ENCODE measurements at regions not wholly inside any gene's neighbourhood (a gene's known extent, or its start where the extent isn't known, plus 50 kb on each side); places are given as distances from the start of the nearest gene placed in this dataset.

- H3K27ac ChIP-seq (ENCODE audit: low read depth in 1 of 3, low read length in 2 of 3), result no peak overlapping the region
- FAIRE-seq (no peak), DNase-seq (no peak)
- H3K27me3 ChIP-seq (ENCODE audit: control insufficient read depth in 3 of 3, insufficient read depth in 3 of 3, low read length in 3 of 3), result peaks cover 0 to 9% (median 0%) of the 10 kb centered on the region in 3 donors
- peaks cover 0 to 4% (median 0%) of the 10 kb centered on the region in 3 donors for H3K4me1 ChIP-seq (ENCODE audit: control insufficient read depth in 3 of 3, insufficient read depth in 2 of 3, low read depth in 1 of 3, low read length in 2 of 3)
- H3K36me3 ChIP-seq (ENCODE audit: control insufficient read depth in 3 of 3, insufficient read depth in 2 of 3, low read depth in 1 of 3, low read length in 3 of 3), result no peaks in the 10 kb centered on the region
- WGBS, 3 donors, result 26 to 31% (median 27%) methylated on average over 3 of the region's 3 CpGs
- no peak overlapping the region for H3K4me3 ChIP-seq (ENCODE audit: low read depth in 1 of 3, low read length in 3 of 3)
- H3K9me3 ChIP-seq (ENCODE audit: control insufficient read depth in 2 of 2, insufficient read depth in 1 of 2, low read depth in 1 of 2, low read length in 1 of 2), result no peaks in the 10 kb centered on the region
Measured at GRCh38 chr5:32506201-32506661, 61.7 kb upstream of the ZFR start.

- H3K9me3 ChIP-seq (ENCODE audit: control insufficient read depth in 2 of 2, insufficient read depth in 1 of 2, low read depth in 1 of 2, low read length in 1 of 2), result no peaks in the 10 kb centered on the region
- WGBS, 3 donors, result 52 to 55% (median 53%) methylated on average over 2 of the region's 2 CpGs
- no peaks in the 10 kb centered on the region for H3K36me3 ChIP-seq (ENCODE audit: control insufficient read depth in 3 of 3, insufficient read depth in 2 of 3, low read depth in 1 of 3, low read length in 3 of 3)
- peak overlapping the region in 1 of 3 donors; percentile 25 for H3K27ac ChIP-seq (ENCODE audit: low read depth in 1 of 3, low read length in 2 of 3)
- H3K4me1 ChIP-seq (ENCODE audit: control insufficient read depth in 3 of 3, insufficient read depth in 2 of 3, low read depth in 1 of 3, low read length in 2 of 3), result peaks cover 0 to 4% (median 0%) of the 10 kb centered on the region in 3 donors
- H3K27me3 ChIP-seq (ENCODE audit: control insufficient read depth in 3 of 3, insufficient read depth in 3 of 3, low read length in 3 of 3), result peaks cover 0 to 9% (median 0%) of the 10 kb centered on the region in 3 donors
- no peak overlapping the region for H3K4me3 ChIP-seq (ENCODE audit: low read depth in 1 of 3, low read length in 3 of 3)
- DNase-seq (no peak), FAIRE-seq (no peak)
Measured at GRCh38 chr5:32505756-32506155, 61.2 kb upstream of the ZFR start.

GRCh38 chr5:32504989-32505596 is 60.6 kb upstream of the ZFR start:
- Histone ChIP-seq H3K27me3 (ENCODE audit: control insufficient read depth in 3 of 3, insufficient read depth in 3 of 3, low read length in 3 of 3) (peaks cover 0 to 9% (median 0%) of the 10 kb centered on the region in 3 donors), H3K4me1 (ENCODE audit: control insufficient read depth in 3 of 3, insufficient read depth in 2 of 3, low read depth in 1 of 3, low read length in 2 of 3) (peaks cover 0 to 4% (median 0%) of the 10 kb centered on the region in 3 donors), H3K9me3 (ENCODE audit: control insufficient read depth in 2 of 2, insufficient read depth in 1 of 2, low read depth in 1 of 2, low read length in 1 of 2) (no peaks in the 10 kb centered on the region), H3K27ac (ENCODE audit: low read depth in 1 of 3, low read length in 2 of 3) (peak overlapping the region in 1 of 3 donors; percentile 78), H3K4me3 (ENCODE audit: low read depth in 1 of 3, low read length in 3 of 3) (no peak overlapping the region), H3K36me3 (ENCODE audit: control insufficient read depth in 3 of 3, insufficient read depth in 2 of 3, low read depth in 1 of 3, low read length in 3 of 3) (no peaks in the 10 kb centered on the region)
- WGBS, 3 donors, result 21 to 49% (median 47%) methylated on average over 8 of the region's 8 CpGs
- DNase-seq (peak in 1 of 2 donors; percentile 45), FAIRE-seq (no peak)

- WGBS, 3 donors, result 39 to 71% (median 65%) methylated on average over 8 of the region's 8 CpGs
- no peaks in the 10 kb centered on the region for H3K36me3 ChIP-seq (ENCODE audit: control insufficient read depth in 3 of 3, insufficient read depth in 2 of 3, low read depth in 1 of 3, low read length in 3 of 3)
- no peak for FAIRE-seq
- DNase-seq, result no peak
- peak overlapping the region in 1 of 3 donors; percentile 78 for H3K27ac ChIP-seq (ENCODE audit: low read depth in 1 of 3, low read length in 2 of 3)
- no peak overlapping the region for H3K4me3 ChIP-seq (ENCODE audit: low read depth in 1 of 3, low read length in 3 of 3)
- H3K4me1 ChIP-seq (ENCODE audit: control insufficient read depth in 3 of 3, insufficient read depth in 2 of 3, low read depth in 1 of 3, low read length in 2 of 3), result peaks cover 0 to 4% (median 0%) of the 10 kb centered on the region in 3 donors
- peaks cover 0 to 9% (median 0%) of the 10 kb centered on the region in 3 donors for H3K27me3 ChIP-seq (ENCODE audit: control insufficient read depth in 3 of 3, insufficient read depth in 3 of 3, low read length in 3 of 3)
- H3K9me3 ChIP-seq (ENCODE audit: control insufficient read depth in 2 of 2, insufficient read depth in 1 of 2, low read depth in 1 of 2, low read length in 1 of 2), result no peaks in the 10 kb centered on the region
Measured at GRCh38 chr5:32504329-32504988, 59.9 kb upstream of the ZFR start.

GRCh38 chr5:32503261-32503660 is 58.7 kb upstream of the ZFR start:
- WGBS, 3 donors, result 88 to 94% (median 92%) methylated on average over 7 of the region's 7 CpGs
- no peaks in the 10 kb centered on the region for H3K36me3 ChIP-seq (ENCODE audit: control insufficient read depth in 3 of 3, insufficient read depth in 2 of 3, low read depth in 1 of 3, low read length in 3 of 3)
- H3K4me1 ChIP-seq (ENCODE audit: control insufficient read depth in 3 of 3, insufficient read depth in 2 of 3, low read depth in 1 of 3, low read length in 2 of 3), result peaks cover 0 to 4% (median 0%) of the 10 kb centered on the region in 3 donors
- FAIRE-seq (no peak), DNase-seq (no peak)
- H3K9me3 ChIP-seq (ENCODE audit: control insufficient read depth in 2 of 2, insufficient read depth in 1 of 2, low read depth in 1 of 2, low read length in 1 of 2), result no peaks in the 10 kb centered on the region
- H3K27me3 ChIP-seq (ENCODE audit: control insufficient read depth in 3 of 3, insufficient read depth in 3 of 3, low read length in 3 of 3), result peaks cover 0 to 9% (median 0%) of the 10 kb centered on the region in 3 donors
- H3K27ac ChIP-seq (ENCODE audit: low read depth in 1 of 3, low read length in 2 of 3), result no peak overlapping the region
- no peak overlapping the region for H3K4me3 ChIP-seq (ENCODE audit: low read depth in 1 of 3, low read length in 3 of 3)

GRCh38 chr5:32501071-32502002 is 56.8 kb upstream of the ZFR start:
- H3K36me3 ChIP-seq (ENCODE audit: control insufficient read depth in 3 of 3, insufficient read depth in 2 of 3, low read depth in 1 of 3, low read length in 3 of 3), result no peaks in the 10 kb centered on the region
- peaks cover 0 to 4% (median 0%) of the 10 kb centered on the region in 3 donors for H3K4me1 ChIP-seq (ENCODE audit: control insufficient read depth in 3 of 3, insufficient read depth in 2 of 3, low read depth in 1 of 3, low read length in 2 of 3)
- H3K27ac ChIP-seq (ENCODE audit: low read depth in 1 of 3, low read length in 2 of 3), result no peak overlapping the region
- H3K9me3 ChIP-seq (ENCODE audit: control insufficient read depth in 2 of 2, insufficient read depth in 1 of 2, low read depth in 1 of 2, low read length in 1 of 2), result no peaks in the 10 kb centered on the region
- FAIRE-seq, result no peak
- H3K4me3 ChIP-seq (ENCODE audit: low read depth in 1 of 3, low read length in 3 of 3), result no peak overlapping the region
- DNase-seq, result no peak
- 70 to 84% (median 77%) methylated on average over 16 of the region's 16 CpGs for WGBS, 3 donors
- H3K27me3 ChIP-seq (ENCODE audit: control insufficient read depth in 3 of 3, insufficient read depth in 3 of 3, low read length in 3 of 3), result peaks cover 0 to 5% (median 0%) of the 10 kb centered on the region in 3 donors

- WGBS, 3 donors, result 47 to 69% (median 52%) methylated on average over 7 of the region's 7 CpGs
- Histone ChIP-seq H3K27ac (ENCODE audit: low read depth in 1 of 3, low read length in 2 of 3) (no peak overlapping the region), H3K27me3 (ENCODE audit: control insufficient read depth in 3 of 3, insufficient read depth in 3 of 3, low read length in 3 of 3) (no peaks in the 10 kb centered on the region), H3K9me3 (ENCODE audit: control insufficient read depth in 2 of 2, insufficient read depth in 1 of 2, low read depth in 1 of 2, low read length in 1 of 2) (peaks cover 0 to 3% of the 10 kb centered on the region in 2 donors), H3K4me3 (ENCODE audit: low read depth in 1 of 3, low read length in 3 of 3) (no peak overlapping the region), H3K4me1 (ENCODE audit: control insufficient read depth in 3 of 3, insufficient read depth in 2 of 3, low read depth in 1 of 3, low read length in 2 of 3) (no peaks in the 10 kb centered on the region), H3K36me3 (ENCODE audit: control insufficient read depth in 3 of 3, insufficient read depth in 2 of 3, low read depth in 1 of 3, low read length in 3 of 3) (no peaks in the 10 kb centered on the region)
- FAIRE-seq, result no peak
- DNase-seq, result no peak
Measured at GRCh38 chr5:32500181-32500580, 55.6 kb upstream of the ZFR start.

- 86 to 95% (median 93%) methylated on average over 2 of the region's 2 CpGs for WGBS, 3 donors
- no peak overlapping the region for H3K4me3 ChIP-seq (ENCODE audit: low read depth in 1 of 3, low read length in 3 of 3)
- DNase-seq (no peak), FAIRE-seq (no peak)
- no peaks in the 10 kb centered on the region for H3K4me1 ChIP-seq (ENCODE audit: control insufficient read depth in 3 of 3, insufficient read depth in 2 of 3, low read depth in 1 of 3, low read length in 2 of 3)
- no peak overlapping the region for H3K27ac ChIP-seq (ENCODE audit: low read depth in 1 of 3, low read length in 2 of 3)
- no peaks in the 10 kb centered on the region for H3K36me3 ChIP-seq (ENCODE audit: control insufficient read depth in 3 of 3, insufficient read depth in 2 of 3, low read depth in 1 of 3, low read length in 3 of 3)
- H3K9me3 ChIP-seq (ENCODE audit: control insufficient read depth in 2 of 2, insufficient read depth in 1 of 2, low read depth in 1 of 2, low read length in 1 of 2), result peaks cover 0 to 7% of the 10 kb centered on the region in 2 donors
- H3K27me3 ChIP-seq (ENCODE audit: control insufficient read depth in 3 of 3, insufficient read depth in 3 of 3, low read length in 3 of 3), result no peaks in the 10 kb centered on the region
Measured at GRCh38 chr5:32499261-32499660, 54.7 kb upstream of the ZFR start.
